Fibroblast of peridontal ligament (primary cell): ENCODE measurements at regions not wholly inside any gene's neighbourhood (a gene's known extent, or its start where the extent isn't known, plus 50 kb on each side); places are given as distances from the start of the nearest gene placed in this dataset.
"Not testable (repeated sequence)": the region's sequence is repeated elsewhere in the genome, so short reads cannot be mapped to it uniquely, and the experiment has no call there.

Source experiments
- DNase-seq: peaks from one replicate; pipeline ENCODE4 v3.0.0-alpha.2; 2010; ENCODE audit errors: extremely low read depth

DNA sequence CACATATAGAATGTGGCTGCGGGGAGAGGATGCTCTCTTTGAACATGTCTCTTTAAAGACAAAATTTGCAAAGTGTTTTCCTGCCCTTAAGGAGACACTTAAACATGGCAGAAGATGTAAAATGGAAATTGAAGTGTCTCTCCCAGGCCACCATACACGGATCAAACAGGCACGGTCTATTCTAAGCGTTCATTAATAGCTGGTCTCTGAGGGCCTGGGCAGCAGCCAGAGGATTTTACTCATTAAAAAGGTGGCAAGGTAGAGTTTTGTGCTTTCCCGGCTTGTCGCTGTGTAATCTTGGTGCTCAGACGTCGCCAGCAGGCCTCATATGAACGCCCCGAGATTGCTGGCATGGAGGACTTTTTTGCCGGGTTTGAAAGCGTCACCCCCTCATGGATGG lies 205.5 kb downstream of the EMX2 start:
- no peak for DNase-seq

- DNase-seq: no peak
Observed at GRCh38 chr10:117750616-117751015, 208.1 kb downstream of the EMX2 start.

DNA sequence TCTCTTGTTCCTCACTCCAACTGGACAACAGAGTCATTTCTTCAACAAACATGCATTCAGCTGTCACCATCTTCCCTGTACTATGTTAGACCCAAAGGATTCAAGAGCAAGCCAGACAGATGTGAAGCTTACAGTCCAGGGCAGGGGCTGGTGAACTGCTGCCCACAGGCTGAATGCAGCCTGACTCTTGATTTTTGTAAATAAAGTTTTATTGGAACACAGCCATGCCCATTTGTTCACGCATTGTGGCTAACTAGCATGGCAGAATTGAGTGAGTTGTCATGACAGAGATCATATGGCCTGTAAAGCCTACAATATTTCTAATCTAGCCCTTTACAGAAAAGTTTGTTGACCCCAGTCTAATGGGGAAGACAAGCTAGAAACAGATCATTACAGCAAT lies 208.7 kb downstream of the EMX2 start:
- DNase-seq: no peak

GRCh38 chr10:117752103-117752502 lies 209.6 kb downstream of the EMX2 start:
- DNase-seq: no peak

GRCh38 chr10:117754770-117755658 lies 212.5 kb downstream of the EMX2 start:
- no peak for DNase-seq

GRCh38 chr10:117755659-117756014 lies 213.1 kb downstream of the EMX2 start:
- no peak for DNase-seq

- DNase-seq: no peak
Observed at GRCh38 chr10:117757086-117757720, 214.7 kb downstream of the EMX2 start.

- no peak for DNase-seq
Observed at GRCh38 chr10:117759266-117759665, 216.7 kb downstream of the EMX2 start.

DNA sequence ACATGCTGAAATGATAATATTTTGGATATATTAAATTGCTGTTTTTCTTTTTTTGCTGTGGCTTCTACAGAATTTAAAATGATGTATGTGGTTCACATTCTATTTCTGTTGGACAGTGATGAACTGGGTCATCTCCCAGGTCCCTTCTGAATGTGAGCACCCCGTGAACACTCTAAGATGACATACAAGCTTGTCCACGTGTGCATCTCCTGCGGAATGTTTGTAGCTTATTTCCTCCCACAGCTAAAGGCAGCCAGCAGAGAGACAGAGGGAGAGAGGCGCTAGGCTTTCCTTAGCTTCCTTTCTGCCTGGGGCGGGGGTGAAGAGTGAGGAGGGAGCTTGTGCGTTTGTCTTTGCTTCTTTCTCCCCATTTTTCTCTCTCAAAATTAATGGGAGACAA lies 219.1 kb downstream of the EMX2 start:
- no peak for DNase-seq

- DNase-seq: no peak
Observed at GRCh38 chr10:117762126-117762818, 219.7 kb downstream of the EMX2 start.

- DNase-seq: no peak
Observed at GRCh38 chr10:117762819-117763172, 220.2 kb downstream of the EMX2 start.

GRCh38 chr10:117763528-117763927 lies 221.0 kb downstream of the EMX2 start:
- DNase-seq: no peak

DNA sequence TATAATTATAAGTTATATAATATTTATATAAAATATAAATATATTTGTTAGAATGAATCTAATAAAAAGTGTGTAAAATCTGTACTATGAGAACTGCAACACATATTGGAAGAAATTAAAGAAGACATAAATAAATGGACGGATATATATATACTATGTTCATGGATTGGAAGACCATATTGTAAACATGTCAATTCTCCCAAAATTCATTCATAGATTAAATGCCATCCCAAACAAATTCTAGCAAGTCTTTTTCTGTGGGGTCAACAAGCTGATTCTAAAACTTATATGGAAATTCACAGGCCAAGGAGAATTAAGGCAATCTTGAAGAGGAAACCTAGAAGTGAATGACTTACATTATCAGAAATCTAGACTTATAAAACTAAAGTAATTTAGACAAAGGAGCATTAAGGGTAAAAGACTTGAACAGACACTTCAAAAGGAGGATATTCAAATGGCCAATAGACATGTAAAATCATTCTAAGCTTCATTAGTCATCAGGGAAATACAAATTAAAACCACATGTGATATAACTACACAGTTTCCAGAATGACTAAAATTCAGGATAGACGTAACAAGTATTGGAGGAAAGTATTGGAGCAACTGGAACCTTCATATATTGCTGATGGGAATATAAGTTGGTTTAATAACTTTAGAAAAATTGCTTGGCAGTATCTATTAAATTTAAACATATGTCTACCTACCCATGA lies 225.9 kb downstream of the EMX2 start:
- no peak for DNase-seq

DNA sequence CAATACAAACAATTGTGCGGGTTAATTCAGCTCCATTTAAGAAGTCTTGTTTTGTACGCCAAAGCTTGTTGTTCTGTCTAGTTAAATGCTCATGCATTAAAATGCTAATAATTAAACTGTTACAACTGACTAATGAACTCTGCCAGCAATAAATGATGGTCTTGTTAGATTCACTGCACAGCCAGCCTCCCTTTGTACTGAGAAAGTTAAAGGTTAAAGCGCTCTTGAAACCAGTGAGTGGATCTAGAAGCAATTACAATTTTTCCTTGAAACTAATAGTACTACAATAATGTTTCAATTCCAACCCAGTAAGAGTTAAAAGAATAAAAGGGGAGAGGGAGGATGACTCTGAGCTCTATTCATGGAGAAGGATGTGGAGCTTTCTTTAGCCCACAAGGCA lies 233.0 kb downstream of the EMX2 start:
- DNase-seq: no peak

GRCh38 chr10:117777222-117777621 lies 234.7 kb downstream of the EMX2 start:
- not testable (repeated sequence) for DNase-seq

GRCh38 chr10:117778241-117778640 lies 235.7 kb downstream of the EMX2 start:
- no peak for DNase-seq

DNA sequence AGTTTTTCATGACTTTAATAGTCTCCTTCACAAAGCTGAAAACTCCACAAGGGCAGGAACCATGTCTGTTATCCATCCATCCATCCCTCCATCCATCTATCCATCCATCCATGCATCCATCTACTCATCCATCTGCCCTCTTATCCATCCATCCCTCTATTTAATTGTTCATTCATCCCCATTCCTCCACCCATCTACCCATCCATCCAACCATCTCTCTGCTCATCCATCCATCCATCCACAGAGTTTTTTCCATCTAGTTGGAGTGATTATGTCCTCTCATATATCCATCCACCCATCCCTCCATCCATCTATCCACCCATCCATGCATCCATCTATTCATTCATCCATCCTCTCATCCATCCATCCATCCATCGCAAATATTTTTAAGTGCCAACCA lies 237.9 kb downstream of the EMX2 start:
- DNase-seq: no peak

GRCh38 chr10:117781216-117781831 lies 238.8 kb downstream of the EMX2 start:
- no peak for DNase-seq

GRCh38 chr10:117782276-117782675 lies 239.7 kb downstream of the EMX2 start:
- no peak for DNase-seq

- no peak for DNase-seq
Observed at GRCh38 chr10:117783698-117784395, 241.3 kb downstream of the EMX2 start.

GRCh38 chr10:117784776-117785175 lies 242.2 kb downstream of the EMX2 start:
- no peak for DNase-seq
